Thoracic aorta (tissue), 2 donors: ENCODE measurements at regions not wholly inside any gene's neighbourhood (a gene's known extent, or its start where the extent isn't known, plus 50 kb on each side); places are given as distances from the start of the nearest gene placed in this dataset.

Source experiments
- ATAC-seq: fragments of 150-250 bp; one replicate; pipeline ENCODE4 v1.8.0; 2017; ENCODE audit warnings: low read depth; ENCODE audit not compliant: insufficient number of reproducible peaks, low FRiP score
- DNase-seq: peaks from one replicate; pipeline ENCODE4 v3.0.0-alpha.2; 2020; ENCODE audit warnings: low spot score
- H3K27ac ChIP-seq, 2 donors: fragments of 200-600 bp; sonication (generic); 1 replicate in 1 of 2; 2 replicates in 1 of 2; pipeline ENCODE4 v1.5.1; 2016; ENCODE audit warnings: mild to moderate bottlenecking in 2 of 2, moderate library complexity in 2 of 2
- H3K27me3 ChIP-seq: fragments of 200-600 bp; sonication (generic); replicated peaks from 2 replicates; pipeline ENCODE4 v1.6.0; 2016; ENCODE audit warnings: mild to moderate bottlenecking; ENCODE audit not compliant: insufficient read depth
- H3K36me3 ChIP-seq: fragments of 200-600 bp; sonication (generic); one replicate; pipeline ENCODE4 v1.5.1; 2016
- H3K4me1 ChIP-seq, 2 donors: fragments of 200-600 bp; sonication (generic); 1 replicate in 1 of 2; 2 replicates in 1 of 2; pipeline versions ENCODE4 v1.5.1 to v1.6.0; 2016; ENCODE audit warnings: low read depth in 2 of 2, mild to moderate bottlenecking in 1 of 2; ENCODE audit not compliant: control insufficient read depth in 1 of 2
- H3K4me3 ChIP-seq: fragments of 200-600 bp; sonication (generic); 2 replicates; pipeline ENCODE4 v1.5.1; 2016; ENCODE audit warnings: mild to moderate bottlenecking
- H3K9me3 ChIP-seq: fragments of 200-600 bp; sonication (generic); 2 replicates; pipeline ENCODE4 v1.5.1; 2016
- CTCF ChIP-seq: fragments of 200-600 bp; sonication (generic); IDR thresholded peaks from one replicate; pipeline ENCODE4 v1.5.1; 2019; ENCODE audit warnings: antibody characterized with exemption

DNA sequence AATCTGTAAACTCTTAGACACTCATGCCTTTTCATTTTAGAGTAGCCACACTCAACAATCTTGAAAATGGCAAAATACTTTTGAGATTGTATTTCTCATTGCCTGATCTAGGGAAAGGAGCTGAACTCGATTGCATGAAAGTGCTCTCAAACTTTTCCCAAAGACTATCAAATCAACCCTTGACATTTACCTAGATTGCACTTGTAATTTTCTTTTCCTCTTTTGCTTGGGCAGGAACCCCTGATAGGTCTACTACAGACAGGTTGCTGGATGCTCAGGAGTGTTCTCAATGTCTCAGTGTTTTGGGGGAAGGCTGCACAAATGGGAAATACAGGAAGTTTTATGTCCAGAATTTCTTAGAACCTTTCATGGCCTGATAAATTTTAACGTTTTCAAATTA is 468.0 kb upstream of the GJE1 start:
- Histone ChIP-seq H3K4me3 (no peak overlapping the region), H3K27me3 (no peaks in the 10 kb centered on the region), H3K4me1 (no peaks in the 10 kb centered on the region), H3K36me3 (no peaks in the 10 kb centered on the region), H3K27ac (no peak overlapping the region), H3K9me3 (no peaks in the 10 kb centered on the region)
- no peak for DNase-seq
- TF ChIP-seq CTCF, result no peak
- no peak for ATAC-seq

DNA sequence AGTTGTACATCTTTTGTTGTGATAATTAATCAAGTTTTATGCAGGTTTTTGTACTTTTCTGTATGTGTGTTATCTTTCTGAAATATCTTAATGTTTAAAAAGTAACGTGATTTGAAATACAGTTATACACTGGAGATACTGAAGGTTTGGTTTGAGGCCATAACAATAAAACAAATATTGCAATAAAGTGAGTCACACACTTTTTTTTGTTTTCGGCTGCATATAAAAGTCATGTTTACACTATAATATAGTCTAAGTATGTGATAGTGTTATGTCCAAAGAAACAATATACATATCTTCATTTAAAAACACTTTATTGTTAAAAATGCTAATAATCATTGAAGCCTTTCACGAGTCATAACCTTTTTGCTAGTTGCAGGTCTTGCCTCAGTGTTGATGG is 473.1 kb upstream of the GJE1 start:
- ATAC-seq, result no peak

DNA sequence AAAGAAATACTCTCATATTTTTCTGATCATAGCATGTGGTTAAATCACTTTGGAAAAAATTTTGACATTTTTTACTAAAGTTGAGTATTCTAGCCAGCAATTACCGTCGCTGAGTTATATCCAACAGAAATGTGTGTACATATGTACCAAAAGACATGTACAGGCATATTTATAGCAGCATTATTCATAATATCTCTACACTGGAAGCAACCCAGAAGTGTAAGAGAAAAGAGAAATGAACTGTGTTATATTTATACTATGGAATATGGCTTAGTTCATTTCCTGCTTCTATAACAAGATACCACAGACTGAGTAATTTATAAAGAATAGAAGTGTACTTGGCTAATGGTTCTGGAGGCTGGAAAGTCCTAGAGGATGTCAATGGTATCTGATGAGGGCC is 474.0 kb upstream of the GJE1 start:
- H3K27ac ChIP-seq, result no peak overlapping the region
- H3K4me1 ChIP-seq, result no peaks in the 10 kb centered on the region
- no peak for DNase-seq
- TF ChIP-seq CTCF, result no peak
- no peak overlapping the region for H3K4me3 ChIP-seq
- no peaks in the 10 kb centered on the region for H3K9me3 ChIP-seq
- no peaks in the 10 kb centered on the region for H3K36me3 ChIP-seq
- no peak for ATAC-seq
- no peaks in the 10 kb centered on the region for H3K27me3 ChIP-seq

More for the DNA sequence above, 473.1 kb upstream of the GJE1 start:
- H3K4me3 ChIP-seq, result no peak overlapping the region
- no peak for TF ChIP-seq CTCF
- H3K27ac ChIP-seq, result no peak overlapping the region
- no peaks in the 10 kb centered on the region for H3K36me3 ChIP-seq
- no peak for DNase-seq
- no peaks in the 10 kb centered on the region for H3K27me3 ChIP-seq
- no peaks in the 10 kb centered on the region for H3K4me1 ChIP-seq
- no peaks in the 10 kb centered on the region for H3K9me3 ChIP-seq

DNA sequence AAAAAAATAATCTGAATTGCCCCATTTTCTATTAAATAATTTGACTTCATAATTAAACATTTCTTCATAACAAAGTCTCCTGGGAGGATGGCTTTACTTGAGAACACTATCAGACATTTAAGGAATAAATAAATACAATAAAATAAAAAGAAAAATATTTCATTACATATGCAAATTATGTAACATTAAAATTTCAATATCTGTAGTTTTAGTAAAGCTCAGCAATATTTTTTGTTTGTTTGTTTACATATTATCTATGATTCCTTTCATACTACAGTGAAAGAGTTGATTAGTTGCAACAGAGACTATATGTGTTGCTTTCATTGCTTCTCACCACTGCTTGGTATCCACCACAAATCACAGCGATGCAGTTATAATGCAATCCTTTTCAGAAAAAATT is 474.9 kb upstream of the GJE1 start:
- H3K9me3 ChIP-seq, result no peaks in the 10 kb centered on the region
- H3K4me3 ChIP-seq, result no peak overlapping the region
- ATAC-seq (no peak), DNase-seq (no peak)
- no peak overlapping the region for H3K27ac ChIP-seq
- H3K27me3 ChIP-seq, result no peaks in the 10 kb centered on the region
- H3K36me3 ChIP-seq, result no peaks in the 10 kb centered on the region
- no peaks in the 10 kb centered on the region for H3K4me1 ChIP-seq
- no peak for TF ChIP-seq CTCF

GRCh38 chr6:141653590-141653989 is 479.1 kb upstream of the GJE1 start:
- Histone ChIP-seq H3K4me3 (no peak overlapping the region), H3K27ac (no peak overlapping the region), H3K9me3 (no peaks in the 10 kb centered on the region), H3K36me3 (no peaks in the 10 kb centered on the region), H3K27me3 (no peaks in the 10 kb centered on the region), H3K4me1 (no peaks in the 10 kb centered on the region)
- no peak for TF ChIP-seq CTCF
- ATAC-seq, result no peak
- no peak for DNase-seq
